ENCODE measurements at regions not wholly inside any gene's neighbourhood (a gene's known extent, or its start where the extent isn't known, plus 50 kb on each side); places are given as distances from the start of the nearest gene placed in this dataset.

- TF ChIP-seq ATF7-NPFF (CRISPR knock-in tag; IDR thresholded peaks at IDR 0.05; ENCODE audit: low read depth) = no peak
- no peak for TF ChIP-seq ZNF850 (CRISPR knock-in tag; conservative IDR thresholded peaks at IDR 0.05)
- TF ChIP-seq ZNF792 (CRISPR knock-in tag; IDR thresholded peaks at IDR 0.05) = no peak
- TF ChIP-seq YEATS2 (CRISPR knock-in tag; IDR thresholded peaks at IDR 0.05; ENCODE audit: borderline replicate concordance) = no peak
- TF ChIP-seq, protein P1, sequence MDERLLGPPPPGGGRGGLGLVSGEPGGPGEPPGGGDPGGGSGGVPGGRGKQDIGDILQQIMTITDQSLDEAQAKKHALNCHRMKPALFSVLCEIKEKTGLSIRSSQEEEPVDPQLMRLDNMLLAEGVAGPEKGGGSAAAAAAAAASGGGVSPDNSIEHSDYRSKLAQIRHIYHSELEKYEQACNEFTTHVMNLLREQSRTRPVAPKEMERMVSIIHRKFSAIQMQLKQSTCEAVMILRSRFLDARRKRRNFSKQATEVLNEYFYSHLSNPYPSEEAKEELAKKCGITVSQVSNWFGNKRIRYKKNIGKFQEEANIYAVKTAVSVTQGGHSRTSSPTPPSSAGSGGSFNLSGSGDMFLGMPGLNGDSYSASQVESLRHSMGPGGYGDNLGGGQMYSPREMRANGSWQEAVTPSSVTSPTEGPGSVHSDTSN (CRISPR knock-in tag; IDR thresholded peaks at IDR 0.05) = no peak
- no peak for TF ChIP-seq EED (CRISPR knock-in tag; IDR thresholded peaks at IDR 0.05)
- no peak for TF ChIP-seq ZFP62 (CRISPR knock-in tag; IDR thresholded peaks at IDR 0.05)
- no peak for TF ChIP-seq POLR2AphosphoS5 (IDR thresholded peaks at IDR 0.05; ENCODE audit: low read depth, low read length)
- no peak for TF ChIP-seq ZNF83 (CRISPR knock-in tag; IDR thresholded peaks at IDR 0.05; ENCODE audit: borderline replicate concordance)
- TF ChIP-seq TCF7L2 (IDR thresholded peaks at IDR 0.05; ENCODE audit: low read depth, low read length) = no peak
- TF ChIP-seq DMAP1 (CRISPR knock-in tag; IDR thresholded peaks at IDR 0.05) = no peak
- TF ChIP-seq TCF7 (IDR thresholded peaks at IDR 0.05; ENCODE audit: low read depth) = peak; percentile 78
- TF ChIP-seq, protein P2, sequence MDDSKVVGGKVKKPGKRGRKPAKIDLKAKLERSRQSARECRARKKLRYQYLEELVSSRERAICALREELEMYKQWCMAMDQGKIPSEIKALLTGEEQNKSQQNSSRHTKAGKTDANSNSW (CRISPR knock-in tag; IDR thresholded peaks at IDR 0.05; ENCODE audit: borderline replicate concordance) = no peak
- TF ChIP-seq ZBTB49 (CRISPR knock-in tag; IDR thresholded peaks at IDR 0.05; ENCODE audit: borderline replicate concordance) = no peak
- no peak for TF ChIP-seq MED13 (CRISPR knock-in tag; IDR thresholded peaks at IDR 0.05)
- no peak for TF ChIP-seq ZNF710 (CRISPR knock-in tag; IDR thresholded peaks at IDR 0.05; ENCODE audit: borderline replicate concordance)
- TF ChIP-seq MAF1 (CRISPR knock-in tag; IDR thresholded peaks at IDR 0.05; ENCODE audit: borderline replicate concordance) = no peak
- no peak for TF ChIP-seq ZSCAN31 (CRISPR knock-in tag; IDR thresholded peaks at IDR 0.05; ENCODE audit: low read depth)
- no peak for TF ChIP-seq HNF1A (IDR thresholded peaks at IDR 0.05; ENCODE audit: low read depth)
- TF ChIP-seq HNF1A (CRISPR knock-in tag; IDR thresholded peaks at IDR 0.05; ENCODE audit: borderline replicate concordance) = no peak
- no peak for TF ChIP-seq SOX13 (IDR thresholded peaks at IDR 0.05)
- peak in 1 of 2 experiments; percentile 56; a peak in 1 of 4 replicates for TF ChIP-seq SOX13 (CRISPR knock-in tag; conservative IDR thresholded peaks at IDR 0.05 in 1 of 2, IDR thresholded peaks at IDR 0.05 in 1 of 2)
Observed at GRCh38 chr9:28212979-28213378, 639.7 kb upstream of the C9orf72 start (continued).
